Liver (tissue), 8 donors: ENCODE measurements at regions not wholly inside any gene's neighbourhood (a gene's known extent, or its start where the extent isn't known, plus 50 kb on each side); places are given as distances from the start of the nearest gene placed in this dataset.

Experiments used
- DNase-seq: peaks from one replicate; pipeline ENCODE4 v3.0.0-alpha.2; 2017; ENCODE audit warnings: low spot score
- H3K27ac ChIP-seq, 2 donors: one replicate each; pipeline ENCODE4 v1.7.0; 2013; ENCODE audit warnings: inconsistent platforms in 2 of 2, low read length in 2 of 2, control low read depth in 1 of 2, low read depth in 1 of 2, mild to moderate bottlenecking in 1 of 2
- H3K27me3 ChIP-seq, 4 donors: one replicate each; pipeline versions ENCODE4 v1.6.1 to v1.7.0; 2013; ENCODE audit warnings: low read length in 3 of 4, inconsistent platforms in 1 of 4, mild to moderate bottlenecking in 1 of 4, moderate library complexity in 1 of 4; ENCODE audit not compliant: control insufficient read depth in 4 of 4, insufficient read depth in 4 of 4
- H3K36me3 ChIP-seq, 4 donors: one replicate each; pipeline versions ENCODE4 v1.6.1 to v1.7.0; 2013; ENCODE audit warnings: low read length in 3 of 4, mild to moderate bottlenecking in 3 of 4, low read depth in 1 of 4, moderate library complexity in 1 of 4; ENCODE audit not compliant: control insufficient read depth in 4 of 4, insufficient read depth in 3 of 4
- H3K4me1 ChIP-seq, 4 donors: one replicate each; pipeline versions ENCODE4 v1.6.1 to v1.7.0; 2013; ENCODE audit warnings: low read length in 3 of 4, mild to moderate bottlenecking in 3 of 4, moderate library complexity in 1 of 4; ENCODE audit not compliant: control insufficient read depth in 4 of 4, insufficient read depth in 4 of 4
- H3K4me3 ChIP-seq, 3 donors: one replicate each; pipeline versions ENCODE4 v1.6.1 to v1.7.0; 2013; ENCODE audit warnings: low read length in 3 of 3, control low read depth in 1 of 3, low read depth in 1 of 3, mild to moderate bottlenecking in 1 of 3
- H3K9ac ChIP-seq, 2 donors: one replicate each; pipeline ENCODE4 v1.7.0; 2013; ENCODE audit warnings: low read length in 2 of 2, mild to moderate bottlenecking in 2 of 2, moderate library complexity in 2 of 2, control low read depth in 1 of 2, low read depth in 1 of 2
- H3K9me3 ChIP-seq, 4 donors: one replicate each; pipeline versions ENCODE4 v1.6.1 to v1.7.0; 2013; ENCODE audit warnings: low read length in 3 of 4; ENCODE audit not compliant: control insufficient read depth in 4 of 4
- EGR1 ChIP-seq, 2 donors: IDR thresholded peaks; 2 replicates each; pipeline ENCODE4 v1.6.1; 2016 to 2018; ENCODE audit warnings: antibody characterized with exemption in 2 of 2, low read depth in 2 of 2
- FOXA1 ChIP-seq: IDR thresholded peaks from 2 replicates; pipeline ENCODE4 v1.6.1; 2016; ENCODE audit warnings: antibody characterized with exemption
- FOXA2 ChIP-seq: IDR thresholded peaks from 2 replicates; pipeline ENCODE4 v1.6.1; 2016; ENCODE audit warnings: antibody characterized with exemption
- GABPA ChIP-seq, 2 donors: IDR thresholded peaks in 1 of 2; conservative IDR thresholded peaks in 1 of 2; 2 replicates each; pipeline ENCODE4 v1.6.1; 2016; ENCODE audit warnings: antibody characterized with exemption in 2 of 2, mild to moderate bottlenecking in 1 of 2, moderate library complexity in 1 of 2
- HNF4G ChIP-seq: IDR thresholded peaks from 2 replicates; pipeline ENCODE4 v1.6.1; 2016; ENCODE audit warnings: antibody characterized with exemption
- JUND ChIP-seq, 2 donors: IDR thresholded peaks; 2 replicates each; pipeline ENCODE4 v1.6.1; 2016; ENCODE audit warnings: antibody characterized with exemption in 2 of 2
- NR2F2 ChIP-seq: IDR thresholded peaks from 2 replicates; pipeline ENCODE4 v1.6.1; 2016; ENCODE audit warnings: antibody characterized with exemption
- RXRA ChIP-seq, 2 donors: IDR thresholded peaks; 2 replicates each; pipeline ENCODE4 v1.6.1; 2017 to 2018; ENCODE audit warnings: antibody characterized with exemption in 2 of 2, mild to moderate bottlenecking in 1 of 2
- SP1 ChIP-seq: IDR thresholded peaks from 2 replicates; pipeline ENCODE4 v1.6.1; 2018; ENCODE audit warnings: antibody characterized with exemption, mild to moderate bottlenecking
- YY1 ChIP-seq: IDR thresholded peaks from 2 replicates; pipeline ENCODE4 v1.6.1; 2016; ENCODE audit warnings: antibody characterized with exemption, mild to moderate bottlenecking
- WGBS: extraction: QIAGEN DNeasy Blood & Tissue Kit; methylation state at CpG from one replicate; pipeline ENCODE4 v1.1.7; 2013; 5-methylcytosine and 5-hydroxymethylcytosine counted together
- TF ChIP-seq, protein P1 (sequence below): fragments of 150-350 bp; IDR thresholded peaks from 2 replicates; pipeline ENCODE4 v1.5.1; 2017; ENCODE audit warnings: improper control_type of control experiment, low read depth, low read length; ENCODE audit not compliant: missing input control
- TF ChIP-seq, protein P2 (sequence below): IDR thresholded peaks from 2 replicates; pipeline ENCODE4 v1.6.1; 2016; ENCODE audit warnings: antibody characterized with exemption
- TF ChIP-seq, protein P3 (sequence below): IDR thresholded peaks from 2 replicates; pipeline ENCODE4 v1.6.1; 2016; ENCODE audit warnings: antibody characterized with exemption, mild to moderate bottlenecking
- TF ChIP-seq, protein P4 (sequence below): IDR thresholded peaks from 2 replicates; pipeline ENCODE4 v1.6.1; 2016; ENCODE audit warnings: antibody characterized with exemption
- donor health status: healthy.
- donor health status: healthy.
- donor health status: healthy.
- donor health status: healthy.
- donor health status: healthy.

GRCh38 chr12:126807312-126807865, 1459.6 kb upstream of the TMEM132C start (continued):
- TF ChIP-seq, protein P1, sequence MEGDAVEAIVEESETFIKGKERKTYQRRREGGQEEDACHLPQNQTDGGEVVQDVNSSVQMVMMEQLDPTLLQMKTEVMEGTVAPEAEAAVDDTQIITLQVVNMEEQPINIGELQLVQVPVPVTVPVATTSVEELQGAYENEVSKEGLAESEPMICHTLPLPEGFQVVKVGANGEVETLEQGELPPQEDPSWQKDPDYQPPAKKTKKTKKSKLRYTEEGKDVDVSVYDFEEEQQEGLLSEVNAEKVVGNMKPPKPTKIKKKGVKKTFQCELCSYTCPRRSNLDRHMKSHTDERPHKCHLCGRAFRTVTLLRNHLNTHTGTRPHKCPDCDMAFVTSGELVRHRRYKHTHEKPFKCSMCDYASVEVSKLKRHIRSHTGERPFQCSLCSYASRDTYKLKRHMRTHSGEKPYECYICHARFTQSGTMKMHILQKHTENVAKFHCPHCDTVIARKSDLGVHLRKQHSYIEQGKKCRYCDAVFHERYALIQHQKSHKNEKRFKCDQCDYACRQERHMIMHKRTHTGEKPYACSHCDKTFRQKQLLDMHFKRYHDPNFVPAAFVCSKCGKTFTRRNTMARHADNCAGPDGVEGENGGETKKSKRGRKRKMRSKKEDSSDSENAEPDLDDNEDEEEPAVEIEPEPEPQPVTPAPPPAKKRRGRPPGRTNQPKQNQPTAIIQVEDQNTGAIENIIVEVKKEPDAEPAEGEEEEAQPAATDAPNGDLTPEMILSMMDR: no peak
- TF ChIP-seq, protein P2, sequence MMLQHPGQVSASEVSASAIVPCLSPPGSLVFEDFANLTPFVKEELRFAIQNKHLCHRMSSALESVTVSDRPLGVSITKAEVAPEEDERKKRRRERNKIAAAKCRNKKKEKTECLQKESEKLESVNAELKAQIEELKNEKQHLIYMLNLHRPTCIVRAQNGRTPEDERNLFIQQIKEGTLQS: no peak
- no peak for TF ChIP-seq RXRA (IDR thresholded peaks at IDR 0.05)
- TF ChIP-seq SP1: no peak

DNA sequence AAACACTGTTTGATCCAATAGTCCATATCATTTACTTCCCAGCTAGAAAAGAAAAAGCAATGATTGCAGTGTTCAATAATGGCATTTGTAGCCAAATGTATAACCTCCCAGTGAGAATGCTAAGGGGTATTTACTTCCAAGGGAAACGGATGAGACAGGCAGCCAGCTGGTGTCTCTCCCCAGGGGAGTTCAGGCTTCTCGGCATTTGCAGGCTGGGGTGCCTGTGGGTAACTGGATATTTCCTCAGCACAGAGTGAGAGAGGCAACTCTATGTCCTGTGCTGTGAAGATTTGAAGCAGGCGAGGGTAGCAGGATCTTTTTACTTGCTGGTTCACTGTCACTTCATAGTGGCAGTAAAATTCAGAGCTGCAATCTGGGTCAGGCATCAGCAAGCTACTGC, 1455.6 kb upstream of the TMEM132C start:
- H3K36me3 ChIP-seq: no peaks in the 10 kb centered on the region
- 23% methylated on average over 3 of the region's 3 CpGs for WGBS
- no peak for DNase-seq
- H3K4me1 ChIP-seq: no peaks in the 10 kb centered on the region
- peaks cover 0 to 7% (median 0%) of the 10 kb centered on the region in 4 donors for H3K27me3 ChIP-seq
- H3K9ac ChIP-seq: no peak overlapping the region
- no peaks in the 10 kb centered on the region for H3K9me3 ChIP-seq
- no peak overlapping the region for H3K4me3 ChIP-seq
- no peak for TF ChIP-seq NR2F2
- no peak for TF ChIP-seq YY1
- no peak for TF ChIP-seq FOXA2
- TF ChIP-seq GABPA (IDR thresholded peaks at IDR 0.05 in 1 of 2, conservative IDR thresholded peaks at IDR 0.05 in 1 of 2): no peak
- TF ChIP-seq, protein P1: no peak
- TF ChIP-seq FOXA1: no peak
- TF ChIP-seq, protein P3, sequence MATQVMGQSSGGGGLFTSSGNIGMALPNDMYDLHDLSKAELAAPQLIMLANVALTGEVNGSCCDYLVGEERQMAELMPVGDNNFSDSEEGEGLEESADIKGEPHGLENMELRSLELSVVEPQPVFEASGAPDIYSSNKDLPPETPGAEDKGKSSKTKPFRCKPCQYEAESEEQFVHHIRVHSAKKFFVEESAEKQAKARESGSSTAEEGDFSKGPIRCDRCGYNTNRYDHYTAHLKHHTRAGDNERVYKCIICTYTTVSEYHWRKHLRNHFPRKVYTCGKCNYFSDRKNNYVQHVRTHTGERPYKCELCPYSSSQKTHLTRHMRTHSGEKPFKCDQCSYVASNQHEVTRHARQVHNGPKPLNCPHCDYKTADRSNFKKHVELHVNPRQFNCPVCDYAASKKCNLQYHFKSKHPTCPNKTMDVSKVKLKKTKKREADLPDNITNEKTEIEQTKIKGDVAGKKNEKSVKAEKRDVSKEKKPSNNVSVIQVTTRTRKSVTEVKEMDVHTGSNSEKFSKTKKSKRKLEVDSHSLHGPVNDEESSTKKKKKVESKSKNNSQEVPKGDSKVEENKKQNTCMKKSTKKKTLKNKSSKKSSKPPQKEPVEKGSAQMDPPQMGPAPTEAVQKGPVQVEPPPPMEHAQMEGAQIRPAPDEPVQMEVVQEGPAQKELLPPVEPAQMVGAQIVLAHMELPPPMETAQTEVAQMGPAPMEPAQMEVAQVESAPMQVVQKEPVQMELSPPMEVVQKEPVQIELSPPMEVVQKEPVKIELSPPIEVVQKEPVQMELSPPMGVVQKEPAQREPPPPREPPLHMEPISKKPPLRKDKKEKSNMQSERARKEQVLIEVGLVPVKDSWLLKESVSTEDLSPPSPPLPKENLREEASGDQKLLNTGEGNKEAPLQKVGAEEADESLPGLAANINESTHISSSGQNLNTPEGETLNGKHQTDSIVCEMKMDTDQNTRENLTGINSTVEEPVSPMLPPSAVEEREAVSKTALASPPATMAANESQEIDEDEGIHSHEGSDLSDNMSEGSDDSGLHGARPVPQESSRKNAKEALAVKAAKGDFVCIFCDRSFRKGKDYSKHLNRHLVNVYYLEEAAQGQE: no peak
- TF ChIP-seq HNF4G: no peak
- TF ChIP-seq EGR1 (IDR thresholded peaks at IDR 0.05; ENCODE audit: low read depth in 2 of 2): no peak
- TF ChIP-seq, protein P4, sequence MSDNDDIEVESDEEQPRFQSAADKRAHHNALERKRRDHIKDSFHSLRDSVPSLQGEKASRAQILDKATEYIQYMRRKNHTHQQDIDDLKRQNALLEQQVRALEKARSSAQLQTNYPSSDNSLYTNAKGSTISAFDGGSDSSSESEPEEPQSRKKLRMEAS: no peak
- TF ChIP-seq JUND (IDR thresholded peaks at IDR 0.05): no peak
- TF ChIP-seq SP1: no peak
- no peak overlapping the region for H3K27ac ChIP-seq
